HG02938 (cell line): ENCODE measurements at regions not wholly inside any gene's neighbourhood (a gene's known extent, or its start where the extent isn't known, plus 50 kb on each side); places are given as distances from the start of the nearest gene placed in this dataset.
"Not testable (repeated sequence)": the region's sequence is repeated elsewhere in the genome, so short reads cannot be mapped to it uniquely, and the experiment has no call there.

ENCODE experiments used
- ATAC-seq: cut with Tn5 transposase; IDR thresholded peaks from one replicate; pipeline ENCODE4 v1.9.1; 2021; ENCODE audit warnings: mild to moderate bottlenecking, moderate library complexity; ENCODE audit not compliant: unreplicated experiment

GRCh38 chr7:65254061-65254460 lies 119.6 kb upstream of the ZNF92 start:
- no peak for ATAC-seq

DNA sequence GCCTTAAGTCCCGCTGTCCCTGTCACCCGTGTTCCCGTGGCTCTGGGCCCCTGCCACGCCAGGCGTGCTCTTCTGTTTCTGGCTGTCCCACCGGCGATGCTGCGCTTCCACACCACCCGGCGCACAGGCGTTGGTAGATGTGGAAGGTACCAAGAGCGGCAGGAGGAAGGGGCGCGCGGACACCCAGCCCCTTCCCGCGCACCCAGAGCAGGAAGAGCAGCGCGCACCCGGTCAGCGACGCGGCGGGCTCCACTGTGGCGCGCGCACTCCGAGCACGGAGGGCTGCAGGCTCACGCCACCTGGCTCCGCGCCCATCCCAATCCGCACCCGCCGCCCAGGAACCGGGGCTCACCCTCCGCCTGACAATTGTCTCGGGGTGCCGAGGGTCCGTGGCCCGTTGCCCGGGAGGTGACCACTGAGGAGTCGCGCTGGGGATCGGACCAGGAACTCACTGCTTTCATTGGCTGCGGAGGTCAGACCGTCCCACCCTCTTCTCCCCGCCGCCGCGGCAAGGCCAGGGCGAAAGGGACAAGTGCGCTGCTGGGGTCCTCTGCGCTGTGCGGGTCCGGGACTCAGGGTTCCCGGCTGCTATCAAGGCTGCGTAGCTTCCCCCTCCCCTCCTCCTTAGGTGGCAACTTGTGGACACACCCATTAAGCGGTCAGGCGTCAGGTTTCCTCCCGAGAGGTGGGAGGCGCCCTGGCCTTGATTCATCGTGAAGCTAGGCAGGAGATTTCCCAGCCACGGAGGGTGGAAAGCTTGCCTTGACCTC lies 121.6 kb upstream of the ZNF92 start:
- ATAC-seq: no peak

DNA sequence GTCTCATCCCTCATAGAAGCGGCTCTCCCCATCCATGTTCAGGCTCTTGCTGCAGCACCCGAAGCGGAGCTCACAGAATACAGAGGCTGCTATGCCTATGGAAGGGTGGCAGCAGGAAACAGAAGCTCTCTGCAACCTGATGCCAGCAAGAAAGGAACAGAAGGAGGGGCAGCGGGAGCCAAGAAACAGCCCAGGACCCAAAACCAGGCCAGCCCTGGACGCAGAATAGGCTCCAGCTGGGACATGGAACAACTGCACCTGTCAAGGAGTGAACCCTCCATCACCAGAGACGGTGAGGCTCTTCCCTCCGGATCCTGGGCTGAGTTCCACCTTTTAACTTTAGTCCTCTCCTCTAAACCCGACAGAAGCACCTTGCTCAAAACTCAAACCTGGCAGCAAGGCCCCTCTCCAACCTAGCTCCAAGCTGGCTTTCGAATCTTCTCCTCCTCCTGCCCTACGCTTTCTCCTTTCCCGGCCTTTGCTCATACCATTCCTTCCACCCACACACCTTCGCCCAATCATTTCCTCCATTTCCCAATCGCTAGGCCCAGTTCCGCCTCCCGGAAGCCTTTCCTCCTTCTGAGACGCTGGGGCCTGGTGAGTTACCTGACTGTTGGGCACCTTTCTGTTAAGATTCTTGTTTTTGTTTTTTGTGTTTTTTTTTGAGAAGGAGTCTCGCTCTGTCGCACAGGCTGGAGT lies 122.8 kb upstream of the ZNF92 start:
- ATAC-seq: no peak

- no peak for ATAC-seq
These were observed 123.4 kb upstream of the ZNF92 start for GRCh38 chr7:65250216-65250615.

- no peak for ATAC-seq
These were observed 126.2 kb upstream of the ZNF92 start for GRCh38 chr7:65247491-65247890.

GRCh38 chr7:65239707-65240352 lies 133.8 kb upstream of the ZNF92 start:
- ATAC-seq: no peak

DNA sequence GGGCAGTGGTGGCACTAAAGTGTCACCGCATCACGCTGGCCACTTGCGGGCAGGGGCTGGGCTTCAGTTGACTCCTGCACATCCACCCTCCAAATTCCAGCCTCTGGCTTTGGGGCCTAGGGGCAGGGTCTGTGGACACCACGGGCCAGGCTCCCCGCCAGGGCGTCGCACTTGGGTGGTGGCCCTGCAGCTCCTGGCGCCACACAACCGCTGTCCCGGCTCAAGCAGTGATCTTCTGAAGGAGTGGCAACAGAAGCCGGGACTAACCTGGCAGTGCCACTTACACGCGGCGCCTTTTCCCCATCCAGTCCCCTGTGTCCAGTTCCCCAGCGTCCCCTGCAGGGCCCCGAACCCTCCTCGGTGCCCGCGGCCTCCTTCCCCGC lies 134.3 kb upstream of the ZNF92 start:
- ATAC-seq: no peak

DNA sequence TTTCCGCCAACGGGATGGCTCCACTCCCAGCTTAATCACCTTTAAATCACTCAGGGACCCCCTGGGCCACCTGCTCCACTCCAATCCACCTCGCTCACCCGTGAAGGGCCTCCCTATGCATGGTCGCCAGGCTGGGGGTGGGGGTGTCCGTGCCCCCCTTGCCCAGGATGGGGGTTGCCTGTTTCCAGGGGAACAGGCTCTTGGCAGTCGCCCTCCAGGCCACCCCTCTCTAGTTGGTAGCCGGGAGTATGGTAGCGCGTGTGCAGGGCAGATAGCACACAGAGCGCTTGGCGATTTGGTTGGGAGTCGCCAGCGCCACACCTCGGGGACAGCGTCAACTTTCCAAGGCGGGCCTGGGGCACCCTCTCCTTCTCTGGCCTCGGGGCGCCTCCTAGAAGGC lies 134.9 kb upstream of the ZNF92 start:
- ATAC-seq: no peak

DNA sequence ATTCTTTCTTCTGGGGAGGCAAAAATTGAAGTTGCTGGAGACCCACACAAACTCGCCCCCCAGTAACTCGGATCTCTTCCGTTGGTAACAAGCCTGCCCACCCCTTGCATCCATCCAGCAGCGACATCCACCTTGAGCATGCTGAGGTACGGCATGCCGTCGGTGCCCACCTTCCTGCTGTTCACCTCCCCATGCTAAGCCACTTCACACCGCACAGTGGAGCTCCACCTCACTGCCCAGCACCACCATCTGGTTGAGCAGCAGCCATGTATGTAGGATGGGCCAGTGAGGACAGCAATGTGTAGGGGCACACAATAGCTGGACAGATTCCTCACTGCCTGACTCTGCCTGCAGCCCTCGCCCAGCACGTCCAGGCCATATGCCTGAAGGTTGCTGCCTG lies 138.1 kb upstream of the ZNF92 start:
- ATAC-seq: no peak

GRCh38 chr7:65233409-65234034 lies 140.1 kb upstream of the ZNF92 start:
- ATAC-seq: no peak

DNA sequence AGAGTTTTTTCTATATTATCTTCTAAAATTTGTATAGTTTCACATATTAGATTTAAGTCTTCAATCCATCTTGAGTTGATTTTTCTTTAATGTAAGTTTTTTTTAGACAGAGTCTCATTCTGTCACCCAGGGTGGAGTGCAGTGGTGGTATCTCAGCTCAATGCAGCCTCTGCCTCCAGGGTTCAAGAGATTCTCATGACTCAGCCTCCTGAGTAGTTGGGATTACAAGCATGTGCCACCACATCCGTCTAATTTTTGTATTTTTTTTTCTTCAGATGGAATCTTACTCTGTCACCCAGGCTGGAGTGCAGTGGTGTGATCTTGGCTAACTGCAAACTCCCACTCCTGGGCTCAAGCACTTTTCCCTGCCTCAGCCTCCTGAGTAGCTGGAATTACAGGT lies 143.4 kb upstream of the ZNF92 start:
- ATAC-seq: no peak

GRCh38 chr7:65225422-65226006 lies 148.1 kb upstream of the ZNF92 start:
- ATAC-seq: no peak

GRCh38 chr7:65222655-65223054 lies 151.0 kb upstream of the ZNF92 start:
- ATAC-seq: no peak

GRCh38 chr7:65221683-65222082 lies 152.0 kb upstream of the ZNF92 start:
- ATAC-seq: no peak

- no peak for ATAC-seq
These were observed 154.0 kb upstream of the ZNF92 start for GRCh38 chr7:65219623-65220022.

DNA sequence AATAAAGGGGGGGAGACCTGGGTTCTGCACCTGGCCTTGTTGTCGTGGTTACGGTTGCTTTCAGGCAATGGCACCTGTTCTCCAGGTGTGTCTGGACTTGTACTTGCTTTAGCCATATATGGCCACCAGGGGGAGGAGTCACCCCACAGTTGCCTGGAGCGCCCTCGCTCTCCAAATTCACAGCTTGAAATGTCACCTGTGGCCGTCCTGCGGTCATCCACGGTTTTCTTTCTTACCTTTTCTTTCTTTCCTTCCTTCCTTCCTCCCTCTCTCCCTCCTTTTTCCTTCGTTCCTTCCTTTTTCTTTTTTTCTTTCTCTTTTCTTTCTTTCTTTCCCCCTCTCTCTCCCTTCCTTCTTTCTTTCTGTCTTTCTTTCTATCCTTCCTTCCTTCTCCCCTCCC lies 157.2 kb upstream of the ZNF92 start:
- ATAC-seq: no peak

DNA sequence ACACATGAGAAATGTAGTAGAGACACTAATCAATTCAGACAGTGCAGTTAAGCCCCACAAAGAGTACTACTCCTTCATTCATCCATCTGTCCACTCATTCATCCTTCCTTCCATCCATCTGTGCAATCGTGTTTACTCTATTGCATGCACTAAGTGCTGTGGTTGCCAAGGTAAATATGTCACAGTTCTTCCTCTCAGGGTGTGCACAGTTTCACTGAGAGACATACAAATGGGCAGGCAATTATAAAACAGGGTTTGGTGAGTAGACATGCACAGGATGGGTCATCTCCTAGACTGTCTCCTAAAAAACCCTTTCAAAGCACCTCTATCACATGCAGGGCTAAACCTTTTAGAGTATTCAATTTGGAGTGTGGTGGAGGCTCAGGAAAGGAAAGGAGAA lies 160.4 kb upstream of the ZNF92 start:
- ATAC-seq: not testable (repeated sequence)

- not testable (repeated sequence) for ATAC-seq
These were observed 174.4 kb upstream of the ZNF92 start for GRCh38 chr7:65199221-65199620.

DNA sequence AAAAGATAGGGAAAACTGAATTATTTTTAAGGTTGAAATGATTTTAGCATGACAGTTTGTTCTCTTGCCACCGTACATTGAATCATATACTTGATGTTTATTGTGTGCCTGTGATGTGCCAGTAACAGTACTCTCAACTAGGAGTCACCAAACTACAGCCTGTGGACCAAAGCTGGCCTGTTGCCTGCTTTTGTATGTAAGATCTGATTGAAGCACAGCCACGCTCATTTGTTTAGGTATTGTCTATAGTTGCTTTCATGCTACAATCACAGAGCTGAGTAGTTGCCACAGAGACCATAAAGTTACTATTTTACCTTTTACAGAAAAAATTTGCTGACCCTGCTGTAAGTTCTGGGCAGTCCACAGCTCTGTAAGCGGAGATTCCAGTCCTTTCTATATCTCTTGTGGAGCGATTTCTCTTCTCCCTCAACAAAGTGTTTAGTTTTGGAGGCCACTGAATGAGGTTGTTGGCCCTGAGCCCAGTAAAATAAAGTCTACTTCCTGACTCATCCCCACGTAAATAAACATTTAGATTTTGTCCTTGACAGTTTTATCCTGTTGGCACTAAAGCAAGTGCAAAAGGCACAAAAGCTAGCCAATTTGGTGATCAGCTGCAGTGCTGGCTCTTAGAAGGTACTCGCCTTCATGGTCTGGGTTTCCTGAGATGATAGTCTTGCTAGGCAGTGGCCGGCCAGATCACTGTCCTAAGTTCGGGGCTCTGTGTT lies 180.2 kb upstream of the ZNF92 start:
- not testable (repeated sequence) for ATAC-seq

DNA sequence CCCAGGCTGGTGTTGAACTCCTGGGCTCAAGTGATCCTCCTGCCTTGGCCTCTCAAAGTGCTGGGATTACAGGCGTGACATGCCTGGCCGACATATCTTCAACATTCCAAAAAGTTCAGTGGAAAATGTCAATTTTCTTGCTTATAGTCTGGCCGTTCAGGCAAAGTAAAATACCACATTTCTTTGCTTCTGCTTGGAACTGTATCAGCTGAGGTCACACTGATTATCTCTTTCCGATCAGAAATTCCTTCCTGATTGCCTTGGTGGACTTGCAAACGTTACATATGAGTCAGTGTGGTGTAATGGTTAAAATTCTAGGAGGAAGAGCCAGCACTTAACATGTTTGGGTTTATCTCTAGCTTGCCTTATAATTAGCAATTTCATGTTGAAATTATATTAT lies 170.6 kb upstream of the ERV3-1 start:
- not testable (repeated sequence) for ATAC-seq

GRCh38 chr7:65150105-65150504 lies 143.6 kb upstream of the ERV3-1 start:
- ATAC-seq: not testable (repeated sequence)
